Esophagus squamous epithelium (tissue), 5 donors: ENCODE measurements at regions not wholly inside any gene's neighbourhood (a gene's known extent, or its start where the extent isn't known, plus 50 kb on each side); places are given as distances from the start of the nearest gene placed in this dataset.
"Not testable (repeated sequence)": the region's sequence is repeated elsewhere in the genome, so short reads cannot be mapped to it uniquely, and the experiment has no call there.

Experiments
- DNase-seq: peaks from one replicate; lab custom pipeline; 2025; lab: John Stamatoyannopoulos, UW
- H3K27ac ChIP-seq, 4 donors: fragments of 200-600 bp; sonication (generic); one replicate each; pipeline ENCODE4 v1.5.1; 2016 to 2019; ENCODE audit warnings: mild to moderate bottlenecking in 1 of 4
- H3K27me3 ChIP-seq, 4 donors: fragments of 200-600 bp; sonication (generic); 1 replicate in 3 of 4; 2 replicates in 1 of 4; pipeline versions ENCODE4 v1.5.1 to v1.6.0; 2017 to 2021; ENCODE audit warnings: antibody characterized with exemption in 1 of 4
- H3K36me3 ChIP-seq, 3 donors: fragments of 200-600 bp; sonication (generic); one replicate each; pipeline ENCODE4 v1.5.1; 2016 to 2019
- H3K4me1 ChIP-seq, 3 donors: fragments of 200-600 bp; sonication (generic); one replicate each; pipeline ENCODE4 v1.5.1; 2017 to 2019
- H3K4me3 ChIP-seq, 4 donors: fragments of 200-600 bp; sonication (generic); 1 replicate in 3 of 4; 2 replicates in 1 of 4; pipeline ENCODE4 v1.5.1; 2016 to 2019; ENCODE audit warnings: mild to moderate bottlenecking in 2 of 4, moderate library complexity in 1 of 4
- H3K9me3 ChIP-seq, 3 donors: fragments of 200-600 bp; sonication (generic); one replicate each; pipeline ENCODE4 v1.5.1; 2016 to 2019
- POLR2A ChIP-seq, 4 donors: fragments of 450-650 bp; IDR thresholded peaks; one replicate each; pipeline ENCODE4 v1.6.1; 2017; ENCODE audit warnings: antibody characterized with exemption in 4 of 4, mild to moderate bottlenecking in 4 of 4, moderate library complexity in 3 of 4
- WGBS, 2 donors: methylation state at CpG; one replicate each; pipeline ENCODE4 v1.1.5; 2018; 5-methylcytosine and 5-hydroxymethylcytosine counted together
- intact Hi-C: fragments of 100-400 bp; cut with DNase I; formaldehyde crosslinking; loops from one replicate; pipeline ENCODE4 v1.15.0; 2022
- TF ChIP-seq, protein P1 (sequence below), 6 experiments: fragments of 450-650 bp in 4 of 6; fragments of 200-600 bp in 2 of 6; sonication (generic) in 2 of 6; IDR thresholded peaks; one replicate each; pipeline ENCODE4 v1.5.1; 2016 to 2019; ENCODE audit warnings: antibody characterized with exemption in 6 of 6, mild to moderate bottlenecking in 4 of 6, moderate library complexity in 4 of 6
- donor health status: DM: yes; HTN: yes; CAD: no.

DNA sequence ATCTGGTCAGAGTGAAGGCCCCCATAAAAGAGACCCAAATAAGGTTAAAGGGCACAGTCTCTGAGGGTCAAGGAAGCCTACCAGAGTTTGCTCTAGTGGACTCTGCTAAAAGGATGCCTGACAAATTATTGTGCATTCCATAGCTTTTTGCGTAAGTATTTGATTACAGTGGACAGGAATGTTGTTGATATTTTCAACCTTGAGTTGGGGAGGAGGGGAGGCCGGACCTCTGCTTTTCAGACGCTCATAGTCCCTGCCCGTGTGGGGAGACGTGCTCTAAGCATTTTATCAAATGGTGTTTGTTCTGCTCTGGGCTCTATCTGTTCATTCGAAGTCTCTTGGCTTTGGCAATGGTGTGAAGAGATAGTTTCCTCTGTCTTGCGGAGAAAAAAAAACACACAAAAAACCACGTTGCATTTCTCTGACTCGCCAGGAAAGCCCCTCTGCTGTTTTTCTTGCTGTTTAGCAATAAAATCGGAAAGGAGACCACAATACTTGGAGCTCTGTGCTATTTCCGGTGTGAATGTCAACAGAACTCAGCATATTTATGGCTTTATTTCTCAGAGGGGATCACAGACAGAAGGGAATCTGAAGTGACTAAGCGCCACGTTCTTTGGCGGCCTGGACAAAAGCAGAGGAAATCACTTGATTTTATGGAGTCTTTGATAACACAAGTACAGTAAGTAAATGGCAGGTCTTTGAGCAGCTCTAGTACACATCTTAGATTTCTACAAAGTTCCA, 159.8 kb downstream of the ZFP64 start:
- H3K27me3 ChIP-seq, result no peaks in the 10 kb centered on the region
- H3K27ac ChIP-seq, result no peak overlapping the region
- no peaks in the 10 kb centered on the region for H3K9me3 ChIP-seq
- WGBS, 2 donors, result 41 to 59% methylated on average over 12 to 14 of the region's 14 CpGs
- intact Hi-C loops, result no loop called here
- no peak overlapping the region for H3K4me3 ChIP-seq
- no peak for DNase-seq
- no peaks in the 10 kb centered on the region for H3K36me3 ChIP-seq
- TF ChIP-seq, protein P1, sequence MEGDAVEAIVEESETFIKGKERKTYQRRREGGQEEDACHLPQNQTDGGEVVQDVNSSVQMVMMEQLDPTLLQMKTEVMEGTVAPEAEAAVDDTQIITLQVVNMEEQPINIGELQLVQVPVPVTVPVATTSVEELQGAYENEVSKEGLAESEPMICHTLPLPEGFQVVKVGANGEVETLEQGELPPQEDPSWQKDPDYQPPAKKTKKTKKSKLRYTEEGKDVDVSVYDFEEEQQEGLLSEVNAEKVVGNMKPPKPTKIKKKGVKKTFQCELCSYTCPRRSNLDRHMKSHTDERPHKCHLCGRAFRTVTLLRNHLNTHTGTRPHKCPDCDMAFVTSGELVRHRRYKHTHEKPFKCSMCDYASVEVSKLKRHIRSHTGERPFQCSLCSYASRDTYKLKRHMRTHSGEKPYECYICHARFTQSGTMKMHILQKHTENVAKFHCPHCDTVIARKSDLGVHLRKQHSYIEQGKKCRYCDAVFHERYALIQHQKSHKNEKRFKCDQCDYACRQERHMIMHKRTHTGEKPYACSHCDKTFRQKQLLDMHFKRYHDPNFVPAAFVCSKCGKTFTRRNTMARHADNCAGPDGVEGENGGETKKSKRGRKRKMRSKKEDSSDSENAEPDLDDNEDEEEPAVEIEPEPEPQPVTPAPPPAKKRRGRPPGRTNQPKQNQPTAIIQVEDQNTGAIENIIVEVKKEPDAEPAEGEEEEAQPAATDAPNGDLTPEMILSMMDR (IDR thresholded peaks at IDR 0.05), result no peak
- no peak for TF ChIP-seq POLR2A (IDR thresholded peaks at IDR 0.05)
- H3K4me1 ChIP-seq, result peaks cover 0 to 4% (median 0%) of the 10 kb centered on the region in 3 donors

DNA sequence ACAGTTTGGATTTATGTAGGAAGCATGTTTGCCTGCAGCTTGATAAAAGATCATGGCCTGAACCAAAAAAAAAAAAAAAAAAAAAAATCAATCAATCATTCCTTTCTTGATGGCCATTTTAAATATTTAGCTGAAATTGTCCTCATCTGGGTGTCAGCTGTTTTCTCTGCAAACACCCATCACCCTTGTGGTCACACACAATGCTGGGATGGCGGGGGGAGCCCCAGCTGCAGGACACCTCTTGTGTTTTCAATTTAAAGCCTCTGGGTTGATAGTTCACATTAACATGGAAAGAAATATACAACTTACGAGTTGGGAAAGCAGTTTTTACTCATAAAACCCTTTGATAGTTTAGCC, 160.4 kb downstream of the ZFP64 start:
- Histone ChIP-seq H3K4me1 (peaks cover 0 to 4% (median 0%) of the 10 kb centered on the region in 3 donors), H3K4me3 (no peak overlapping the region), H3K27me3 (no peaks in the 10 kb centered on the region), H3K27ac (no peak overlapping the region), H3K36me3 (no peaks in the 10 kb centered on the region), H3K9me3 (no peaks in the 10 kb centered on the region)
- intact Hi-C loops, result no loop called here
- no peak for DNase-seq
- TF ChIP-seq, protein P1 (IDR thresholded peaks at IDR 0.05), result no peak
- TF ChIP-seq POLR2A (IDR thresholded peaks at IDR 0.05), result no peak
- 57 to 76% methylated on average over 2 of the region's 2 CpGs for WGBS, 2 donors

DNA sequence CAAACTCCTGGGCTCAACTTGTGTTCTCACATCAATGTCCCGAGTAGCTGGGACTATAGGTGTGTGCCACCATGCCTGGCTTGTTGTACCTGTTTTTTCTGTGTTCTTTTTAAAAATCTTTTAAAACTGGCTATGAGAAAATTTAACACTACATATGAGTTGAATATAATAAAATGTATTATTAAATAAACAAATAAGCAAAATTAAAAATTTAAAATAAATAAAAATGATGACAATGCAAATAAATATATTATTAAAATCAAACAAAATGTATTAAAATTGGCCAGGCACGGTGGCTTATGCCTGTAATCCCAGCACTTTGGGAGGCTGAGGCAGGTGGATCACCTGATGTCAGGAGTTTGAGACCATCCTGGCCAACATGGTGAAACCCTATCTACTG, 162.4 kb downstream of the ZFP64 start:
- H3K4me1 ChIP-seq, H3K27ac ChIP-seq, H3K27me3 ChIP-seq, H3K9me3 ChIP-seq, H3K4me3 ChIP-seq, intact Hi-C loops, DNase-seq, H3K36me3 ChIP-seq: not testable (repeated sequence)
- WGBS, 2 donors, result 88 to 90% methylated on average over 2 of the region's 2 CpGs

DNA sequence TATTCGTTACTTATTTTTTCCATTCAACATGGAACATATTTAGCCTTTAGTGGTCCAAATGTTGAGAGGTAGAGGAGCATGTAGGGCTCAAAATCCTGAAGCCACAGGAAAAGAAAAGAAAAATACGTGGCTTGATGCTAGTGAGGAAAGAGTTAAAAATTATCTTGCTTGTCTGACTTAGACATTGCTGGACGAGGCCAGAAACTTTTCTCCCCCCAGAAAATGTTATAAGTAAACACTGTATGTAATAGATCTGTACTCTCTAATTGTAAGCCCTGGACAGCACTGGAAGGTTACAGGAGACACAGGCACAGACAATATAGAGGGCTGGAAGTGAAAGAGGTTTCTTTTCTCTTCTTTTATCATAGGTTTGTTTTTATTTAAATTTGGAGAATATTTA, 165.6 kb downstream of the ZFP64 start:
- Histone ChIP-seq H3K4me1 (no peaks in the 10 kb centered on the region), H3K27me3 (no peaks in the 10 kb centered on the region), H3K36me3 (no peaks in the 10 kb centered on the region), H3K4me3 (no peak overlapping the region), H3K9me3 (no peaks in the 10 kb centered on the region), H3K27ac (no peak overlapping the region)
- DNase-seq, result no peak
- intact Hi-C loops, result no loop called here
- WGBS, 2 donors, result 54 to 63% methylated on average over 3 of the region's 3 CpGs
- TF ChIP-seq, protein P1 (IDR thresholded peaks at IDR 0.05), result no peak
- TF ChIP-seq POLR2A (IDR thresholded peaks at IDR 0.05), result no peak

GRCh38 chr20:52019313-52019712, 172.3 kb downstream of the ZFP64 start:
- TF ChIP-seq, protein P1 (IDR thresholded peaks at IDR 0.05), result no peak
- TF ChIP-seq POLR2A (IDR thresholded peaks at IDR 0.05), result no peak
- 86 to 96% methylated on average over 3 of the region's 3 CpGs for WGBS, 2 donors
- DNase-seq, result no peak
- Histone ChIP-seq H3K4me3 (no peak overlapping the region), H3K27me3 (no peaks in the 10 kb centered on the region), H3K27ac (no peak overlapping the region), H3K9me3 (no peaks in the 10 kb centered on the region), H3K4me1 (no peaks in the 10 kb centered on the region), H3K36me3 (no peaks in the 10 kb centered on the region)
- intact Hi-C loops, result no loop called here
